CD4-positive, CD25-positive, alpha-beta regulatory T cell (primary cell): ENCODE measurements at regions not wholly inside any gene's neighbourhood (a gene's known extent, or its start where the extent isn't known, plus 50 kb on each side); places are given as distances from the start of the nearest gene placed in this dataset.

Experiments used
- ATAC-seq, 2 donors: fragments of 150-1000 bp; cut with Tn5 transposase; one replicate each; pipeline ENCODE4 v1.10.0; 2021; ENCODE audit warnings: low read depth in 2 of 2, moderate number of reproducible peaks in 2 of 2, moderate library complexity in 1 of 2
- DNase-seq, 3 donors: peaks; one replicate each; pipeline versions ENCODE4 v3.0.0 to v3.0.0-alpha.2; 2012 to 2022; ENCODE audit warnings: mixed read lengths in 1 of 3
- H3K27ac ChIP-seq: one replicate; pipeline ENCODE4 v1.7.0; 2013; ENCODE audit warnings: mild to moderate bottlenecking, low read length; ENCODE audit not compliant: insufficient read depth, poor library complexity, severe bottlenecking
- H3K27me3 ChIP-seq: one replicate; pipeline ENCODE4 v1.7.0; 2013; ENCODE audit warnings: low read length; ENCODE audit not compliant: control insufficient read depth, insufficient read depth
- H3K36me3 ChIP-seq: one replicate; pipeline ENCODE4 v1.7.0; 2013; ENCODE audit warnings: mild to moderate bottlenecking, low read length, moderate library complexity; ENCODE audit not compliant: control insufficient read depth, insufficient read depth
- H3K4me1 ChIP-seq: 2 replicates; pipeline ENCODE4 v1.7.0; 2013; ENCODE audit warnings: mild to moderate bottlenecking, low read length; ENCODE audit not compliant: insufficient read depth, control insufficient read depth, poor library complexity, severe bottlenecking
- H3K4me3 ChIP-seq: one replicate; pipeline ENCODE4 v1.7.0; 2013; ENCODE audit warnings: low read depth, mild to moderate bottlenecking, low read length, moderate library complexity
- H3K9me3 ChIP-seq, 2 experiments: 1 replicate in 1 of 2; 2 replicates in 1 of 2; pipeline ENCODE4 v1.7.0; 2013; ENCODE audit warnings: low read length in 2 of 2, mild to moderate bottlenecking in 1 of 2, moderate library complexity in 1 of 2; ENCODE audit not compliant: control insufficient read depth in 2 of 2
- H3K27ac Mint-ChIP-seq, 3 donors: one replicate each; pipeline ENCODE4 v1.8.0; 2020 to 2022; ENCODE audit warnings: mild to moderate bottlenecking in 3 of 3, mixed read lengths in 3 of 3, moderate library complexity in 2 of 3
- H3K27me3 Mint-ChIP-seq: one replicate; pipeline ENCODE4 v1.8.0; 2022; ENCODE audit warnings: mild to moderate bottlenecking, mixed read lengths
- H3K36me3 Mint-ChIP-seq: one replicate; pipeline ENCODE4 v1.8.0; 2020; ENCODE audit warnings: mixed read lengths
- H3K4me1 Mint-ChIP-seq, 4 donors: one replicate each; pipeline ENCODE4 v1.8.0; 2020 to 2022; ENCODE audit warnings: mixed read lengths in 4 of 4, mild to moderate bottlenecking in 1 of 4
- H3K4me3 Mint-ChIP-seq, 4 donors: one replicate each; pipeline ENCODE4 v1.8.0; 2020 to 2022; ENCODE audit warnings: mild to moderate bottlenecking in 4 of 4, mixed read lengths in 4 of 4, moderate library complexity in 3 of 4
- H3K9me3 Mint-ChIP-seq, 7 donors: one replicate each; pipeline ENCODE4 v1.8.0; 2020 to 2022; ENCODE audit warnings: mixed read lengths in 7 of 7, mild to moderate bottlenecking in 3 of 7, moderate library complexity in 2 of 7

GRCh38 chr4:184548648-184549341, 74.4 kb upstream of the IRF2 start:
- no peak for ATAC-seq

GRCh38 chr4:184548316-184548647, 73.9 kb upstream of the IRF2 start:
- H3K9me3 Mint-ChIP-seq: no peaks in the 10 kb centered on the region
- no peak overlapping the region for H3K4me3 ChIP-seq
- no peaks in the 10 kb centered on the region for H3K27me3 Mint-ChIP-seq
- H3K27me3 ChIP-seq: no peaks in the 10 kb centered on the region
- H3K36me3 Mint-ChIP-seq: no peaks in the 10 kb centered on the region
- H3K27ac ChIP-seq: no peak overlapping the region
- H3K36me3 ChIP-seq: no peaks in the 10 kb centered on the region
- no peak for ATAC-seq
- DNase-seq: peak in 1 of 3 donors; percentile 37
- no peaks in the 10 kb centered on the region for H3K9me3 ChIP-seq
- no peak overlapping the region for H3K4me3 Mint-ChIP-seq
- H3K4me1 ChIP-seq: no peaks in the 10 kb centered on the region
- no peak overlapping the region for H3K27ac Mint-ChIP-seq
- peaks cover 0 to 11% (median 4%) of the 10 kb centered on the region in 4 donors for H3K4me1 Mint-ChIP-seq

More at GRCh38 chr4:184548648-184549341, 74.4 kb upstream of the IRF2 start:
- DNase-seq: no peak
- no peak overlapping the region for H3K4me3 Mint-ChIP-seq
- Histone ChIP-seq H3K9me3 (no peaks in the 10 kb centered on the region), H3K4me1 (no peaks in the 10 kb centered on the region), H3K27ac (no peak overlapping the region), H3K4me3 (no peak overlapping the region), H3K36me3 (no peaks in the 10 kb centered on the region), H3K27me3 (no peaks in the 10 kb centered on the region)
- H3K9me3 Mint-ChIP-seq: no peaks in the 10 kb centered on the region
- H3K27ac Mint-ChIP-seq: no peak overlapping the region
- no peaks in the 10 kb centered on the region for H3K36me3 Mint-ChIP-seq
- H3K27me3 Mint-ChIP-seq: no peaks in the 10 kb centered on the region
- peaks cover 0 to 11% (median 4%) of the 10 kb centered on the region in 4 donors for H3K4me1 Mint-ChIP-seq

- Mint-ChIP-seq H3K27ac (no peak overlapping the region), H3K4me3 (no peak overlapping the region), H3K9me3 (no peaks in the 10 kb centered on the region), H3K4me1 (peaks cover 0 to 11% (median 4%) of the 10 kb centered on the region in 4 donors), H3K36me3 (no peaks in the 10 kb centered on the region), H3K27me3 (no peaks in the 10 kb centered on the region)
- no peak for DNase-seq
- Histone ChIP-seq H3K36me3 (no peaks in the 10 kb centered on the region), H3K9me3 (no peaks in the 10 kb centered on the region), H3K4me3 (no peak overlapping the region), H3K27ac (no peak overlapping the region), H3K27me3 (no peaks in the 10 kb centered on the region), H3K4me1 (no peaks in the 10 kb centered on the region)
- ATAC-seq: no peak
Observed at GRCh38 chr4:184544788-184545409, 70.5 kb upstream of the IRF2 start.

- Mint-ChIP-seq H3K36me3 (no peaks in the 10 kb centered on the region), H3K4me1 (peaks cover 0 to 8% (median 4%) of the 10 kb centered on the region in 4 donors), H3K9me3 (no peaks in the 10 kb centered on the region), H3K4me3 (peak overlapping the region in 1 of 4 donors; percentile 18), H3K27me3 (no peaks in the 10 kb centered on the region), H3K27ac (no peak overlapping the region)
- Histone ChIP-seq H3K4me1 (peaks cover 1% of the 10 kb centered on the region), H3K36me3 (no peaks in the 10 kb centered on the region), H3K9me3 (no peaks in the 10 kb centered on the region), H3K27ac (no peak overlapping the region), H3K4me3 (no peak overlapping the region), H3K27me3 (no peaks in the 10 kb centered on the region)
- DNase-seq (no peak), ATAC-seq (no peak)
Observed at GRCh38 chr4:184541907-184542306, 67.6 kb upstream of the IRF2 start.

GRCh38 chr4:184540307-184540706, 66.0 kb upstream of the IRF2 start:
- Mint-ChIP-seq H3K4me3 (no peak overlapping the region), H3K27me3 (no peaks in the 10 kb centered on the region), H3K36me3 (no peaks in the 10 kb centered on the region), H3K9me3 (no peaks in the 10 kb centered on the region), H3K4me1 (peaks cover 11 to 24% (median 18%) of the 10 kb centered on the region in 4 donors), H3K27ac (no peak overlapping the region)
- Histone ChIP-seq H3K4me1 (peaks cover 17% of the 10 kb centered on the region), H3K9me3 (no peaks in the 10 kb centered on the region), H3K27me3 (no peaks in the 10 kb centered on the region), H3K36me3 (no peaks in the 10 kb centered on the region), H3K4me3 (no peak overlapping the region), H3K27ac (no peak overlapping the region)
- no peak for DNase-seq
- no peak for ATAC-seq

- Histone ChIP-seq H3K36me3 (no peaks in the 10 kb centered on the region), H3K27ac (peak overlapping the region; percentile 98), H3K4me3 (peak overlapping the region; percentile 96), H3K27me3 (no peaks in the 10 kb centered on the region), H3K4me1 (peaks cover 37% of the 10 kb centered on the region), H3K9me3 (no peaks in the 10 kb centered on the region)
- Mint-ChIP-seq H3K9me3 (no peaks in the 10 kb centered on the region), H3K36me3 (no peaks in the 10 kb centered on the region), H3K4me3 (peak overlapping the region; percentile 91 to 99 (median 96)), H3K27ac (peak overlapping the region; percentile 98 to 100 (median 99)), H3K27me3 (no peaks in the 10 kb centered on the region), H3K4me1 (peaks cover 26 to 44% (median 36%) of the 10 kb centered on the region in 4 donors)
- ATAC-seq (peak; percentile 55 to 68), DNase-seq (peak; percentile 44 to 88 (median 67))
Observed at GRCh38 chr4:184538023-184538599, 63.8 kb upstream of the IRF2 start.

- H3K9me3 Mint-ChIP-seq: no peaks in the 10 kb centered on the region
- DNase-seq (peak; percentile 90 to 91 (median 91)), ATAC-seq (peak; percentile 82)
- no peaks in the 10 kb centered on the region for H3K27me3 Mint-ChIP-seq
- no peaks in the 10 kb centered on the region for H3K36me3 ChIP-seq
- H3K27me3 ChIP-seq: no peaks in the 10 kb centered on the region
- no peaks in the 10 kb centered on the region for H3K9me3 ChIP-seq
- H3K27ac ChIP-seq: peak overlapping the region; percentile 98
- peak overlapping the region; percentile 98 to 100 (median 99) for H3K27ac Mint-ChIP-seq
- H3K36me3 Mint-ChIP-seq: no peaks in the 10 kb centered on the region
- peaks cover 26 to 48% (median 36%) of the 10 kb centered on the region in 4 donors for H3K4me1 Mint-ChIP-seq
- H3K4me3 ChIP-seq: peak overlapping the region; percentile 96
- H3K4me3 Mint-ChIP-seq: peak overlapping the region; percentile 91 to 99 (median 96)
- peaks cover 37% of the 10 kb centered on the region for H3K4me1 ChIP-seq
Observed at GRCh38 chr4:184537269-184538022, 63.1 kb upstream of the IRF2 start.
